ENCODE measurements at regions not wholly inside any gene's neighbourhood (a gene's known extent, or its start where the extent isn't known, plus 50 kb on each side); places are given as distances from the start of the nearest gene placed in this dataset.

GRCh38 chr6:119728935-119729334 lies 379.4 kb upstream of the MAN1A1 start:
- no peak for DNase-seq (ENCODE audit: low read depth, low spot score)
- in situ Hi-C loops (cut with HindIII; ENCODE audit: low pct_unique_long_range_greater_than_20kb, low sequenced_read_pairs), result no loop called here

GRCh38 chr6:119728220-119728750 lies 378.7 kb upstream of the MAN1A1 start:
- TF ChIP-seq REST (IDR thresholded peaks at IDR 0.05; ENCODE audit: insufficient read depth in 1 of 2, low read depth in 2 of 2, low read length in 1 of 2) (no peak), SIN3A (IDR thresholded peaks at IDR 0.05; ENCODE audit: borderline replicate concordance, insufficient read depth, low read depth, low read length) (no peak), POLR2AphosphoS5 (IDR thresholded peaks at IDR 0.05; ENCODE audit: low read depth, low read length) (no peak), TCF7L2 (IDR thresholded peaks at IDR 0.05; ENCODE audit: low read depth, low read length) (no peak), CTCF (IDR thresholded peaks at IDR 0.05) (no peak)
- Histone ChIP-seq H3K27ac (ENCODE audit: low read length) (no peak overlapping the region), H3K9me3 (ENCODE audit: control insufficient read depth, insufficient read depth, low read depth, low read length) (no peaks in the 10 kb centered on the region; the same call in 1 of the 2 replicates), H3K4me1 (ENCODE audit: control insufficient read depth, insufficient read depth, low read length) (no peaks in the 10 kb centered on the region), H3K27me3 (ENCODE audit: control insufficient read depth, insufficient read depth, low read length) (no peaks in the 10 kb centered on the region), H3K4me3 (ENCODE audit: low read depth in 2 of 2, low read length in 2 of 2) (no peak overlapping the region), H3K36me3 (ENCODE audit: control insufficient read depth, insufficient read depth, low read length) (no peaks in the 10 kb centered on the region)
- CTCF ChIA-PET, result interaction anchor here (0.8 kb wide), 1 partner anchor 45 kb away, joined by 3 read pairs; no protein-coding TSS in a partner anchor
- POLR2A ChIA-PET, result no interaction called here
- DNase-seq (ENCODE audit: low read depth, low spot score), result no peak
- no peak for ATAC-seq
- no TSS peak for BruUV-seq (replicated peaks)
- intact Hi-C loops (cut with micrococcal nuclease; ENCODE audit: unreplicated experiment), result loop anchor here (10.0 kb wide), 1 partner anchor 373 kb away; no protein-coding TSS in a partner anchor
- in situ Hi-C loops (cut with HindIII; ENCODE audit: low pct_unique_long_range_greater_than_20kb, low sequenced_read_pairs), result no loop called here

More at GRCh38 chr6:119728935-119729334, 379.4 kb upstream of the MAN1A1 start:
- H3K27me3 ChIP-seq (ENCODE audit: control insufficient read depth, insufficient read depth, low read length), result no peaks in the 10 kb centered on the region
- ChIA-PET CTCF (interaction anchor here (0.8 kb wide), 1 partner anchor 45 kb away, joined by 3 read pairs; no protein-coding TSS in a partner anchor), POLR2A (no interaction called here)
- H3K4me3 ChIP-seq (ENCODE audit: low read depth in 2 of 2, low read length in 2 of 2), result no peak overlapping the region
- no TSS peak for BruUV-seq (replicated peaks)
- intact Hi-C loops (cut with micrococcal nuclease; ENCODE audit: unreplicated experiment), result loop anchor here (10.0 kb wide), 1 partner anchor 374 kb away; no protein-coding TSS in a partner anchor
- no peaks in the 10 kb centered on the region for H3K36me3 ChIP-seq (ENCODE audit: control insufficient read depth, insufficient read depth, low read length)
- H3K27ac ChIP-seq (ENCODE audit: low read length), result no peak overlapping the region
- H3K9me3 ChIP-seq (ENCODE audit: control insufficient read depth, insufficient read depth, low read depth, low read length), result no peaks in the 10 kb centered on the region; the same call in 1 of the 2 replicates
- TF ChIP-seq SIN3A (IDR thresholded peaks at IDR 0.05; ENCODE audit: borderline replicate concordance, insufficient read depth, low read depth, low read length), result no peak
- TF ChIP-seq REST (IDR thresholded peaks at IDR 0.05; ENCODE audit: insufficient read depth in 1 of 2, low read depth in 2 of 2, low read length in 1 of 2), result no peak
- TF ChIP-seq POLR2AphosphoS5 (IDR thresholded peaks at IDR 0.05; ENCODE audit: low read depth, low read length), result no peak
- no peak for TF ChIP-seq TCF7L2 (IDR thresholded peaks at IDR 0.05; ENCODE audit: low read depth, low read length)
- ATAC-seq, result no peak
- H3K4me1 ChIP-seq (ENCODE audit: control insufficient read depth, insufficient read depth, low read length), result no peaks in the 10 kb centered on the region
